ENCODE measurements at regions not wholly inside any gene's neighbourhood (a gene's known extent, or its start where the extent isn't known, plus 50 kb on each side); places are given as distances from the start of the nearest gene placed in this dataset.

DNA sequence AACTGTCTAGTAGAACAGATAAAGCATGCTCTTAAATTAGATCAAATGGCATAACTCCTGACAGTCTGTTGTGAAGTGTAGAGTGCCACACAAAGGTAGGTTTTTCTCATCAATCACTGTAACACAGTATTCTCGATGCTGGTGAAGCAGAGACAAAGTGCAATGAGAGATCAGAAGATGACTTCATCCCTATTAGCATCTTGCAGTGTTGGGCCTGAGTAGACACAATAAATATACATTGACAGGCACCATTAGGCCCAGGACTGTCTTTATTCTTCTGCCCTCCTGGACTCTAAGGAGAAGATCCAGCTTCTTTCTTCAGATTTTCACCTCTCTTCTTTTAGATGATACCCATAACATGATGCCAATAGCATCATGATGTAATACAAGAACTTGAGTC, 478.0 kb upstream of the TENM4 start:
- no peaks in the 10 kb centered on the region for H3K4me1 ChIP-seq
- no peak for DNase-seq
- H3K27ac ChIP-seq: no peak overlapping the region
- H3K9me3 ChIP-seq: no peaks in the 10 kb centered on the region
- H3K36me3 ChIP-seq: no peaks in the 10 kb centered on the region
- TF ChIP-seq, protein P1, sequence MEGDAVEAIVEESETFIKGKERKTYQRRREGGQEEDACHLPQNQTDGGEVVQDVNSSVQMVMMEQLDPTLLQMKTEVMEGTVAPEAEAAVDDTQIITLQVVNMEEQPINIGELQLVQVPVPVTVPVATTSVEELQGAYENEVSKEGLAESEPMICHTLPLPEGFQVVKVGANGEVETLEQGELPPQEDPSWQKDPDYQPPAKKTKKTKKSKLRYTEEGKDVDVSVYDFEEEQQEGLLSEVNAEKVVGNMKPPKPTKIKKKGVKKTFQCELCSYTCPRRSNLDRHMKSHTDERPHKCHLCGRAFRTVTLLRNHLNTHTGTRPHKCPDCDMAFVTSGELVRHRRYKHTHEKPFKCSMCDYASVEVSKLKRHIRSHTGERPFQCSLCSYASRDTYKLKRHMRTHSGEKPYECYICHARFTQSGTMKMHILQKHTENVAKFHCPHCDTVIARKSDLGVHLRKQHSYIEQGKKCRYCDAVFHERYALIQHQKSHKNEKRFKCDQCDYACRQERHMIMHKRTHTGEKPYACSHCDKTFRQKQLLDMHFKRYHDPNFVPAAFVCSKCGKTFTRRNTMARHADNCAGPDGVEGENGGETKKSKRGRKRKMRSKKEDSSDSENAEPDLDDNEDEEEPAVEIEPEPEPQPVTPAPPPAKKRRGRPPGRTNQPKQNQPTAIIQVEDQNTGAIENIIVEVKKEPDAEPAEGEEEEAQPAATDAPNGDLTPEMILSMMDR (IDR thresholded peaks at IDR 0.05): no peak
- no peak for TF ChIP-seq POLR2A (IDR thresholded peaks at IDR 0.05)
- no peak overlapping the region for H3K4me3 ChIP-seq
- H3K27me3 ChIP-seq: no peaks in the 10 kb centered on the region

DNA sequence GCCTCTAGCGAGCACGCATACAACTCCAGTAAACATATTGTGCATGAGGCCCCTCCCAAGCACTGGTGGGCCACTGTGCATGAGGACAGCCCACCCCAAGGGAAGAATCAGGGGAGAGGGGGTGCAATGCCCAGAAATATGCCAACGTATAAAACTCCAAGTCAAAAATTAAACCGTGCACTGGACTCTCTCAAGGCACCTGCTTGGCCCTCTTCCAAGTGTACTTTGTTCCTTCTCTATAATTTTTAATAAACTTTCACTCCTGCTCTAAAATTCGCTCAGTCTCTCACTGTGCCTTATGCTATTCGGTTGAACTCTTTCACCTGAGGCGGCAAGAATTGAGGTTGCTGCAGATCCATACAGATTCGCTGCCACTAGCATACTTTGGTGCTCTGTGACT, 465.3 kb upstream of the TENM4 start:
- Histone ChIP-seq H3K36me3 (no peaks in the 10 kb centered on the region), H3K4me1 (peaks cover 0 to 4% (median 0%) of the 10 kb centered on the region in 4 donors), H3K9me3 (peaks cover 0 to 5% (median 0%) of the 10 kb centered on the region in 4 donors), H3K27ac (no peak overlapping the region), H3K4me3 (no peak overlapping the region), H3K27me3 (no peaks in the 10 kb centered on the region)
- no peak for DNase-seq
- TF ChIP-seq POLR2A (IDR thresholded peaks at IDR 0.05): no peak
- TF ChIP-seq, protein P1 (IDR thresholded peaks at IDR 0.05): no peak

DNA sequence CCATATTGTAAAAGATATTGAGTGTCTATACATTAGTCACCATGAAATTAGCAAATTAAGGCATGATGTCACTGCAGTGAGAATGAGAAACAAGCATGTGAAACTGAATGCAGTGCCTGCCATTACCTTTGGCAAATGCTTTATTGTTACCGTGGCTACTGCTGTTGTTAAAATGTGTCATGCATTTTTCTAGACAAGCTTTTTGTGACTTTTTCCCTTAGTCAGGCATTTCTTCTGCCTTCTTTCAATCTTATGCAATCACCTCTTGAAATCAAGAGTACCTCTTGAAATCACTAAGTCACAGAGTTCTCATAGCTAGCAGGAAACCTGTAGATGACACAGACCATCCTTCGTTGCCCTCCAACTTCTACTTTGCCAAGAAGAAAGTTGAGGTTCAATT, 461.7 kb upstream of the TENM4 start:
- Histone ChIP-seq H3K27ac (no peak overlapping the region), H3K4me1 (peaks cover 0 to 4% (median 0%) of the 10 kb centered on the region in 4 donors)
- no peak for DNase-seq

DNA sequence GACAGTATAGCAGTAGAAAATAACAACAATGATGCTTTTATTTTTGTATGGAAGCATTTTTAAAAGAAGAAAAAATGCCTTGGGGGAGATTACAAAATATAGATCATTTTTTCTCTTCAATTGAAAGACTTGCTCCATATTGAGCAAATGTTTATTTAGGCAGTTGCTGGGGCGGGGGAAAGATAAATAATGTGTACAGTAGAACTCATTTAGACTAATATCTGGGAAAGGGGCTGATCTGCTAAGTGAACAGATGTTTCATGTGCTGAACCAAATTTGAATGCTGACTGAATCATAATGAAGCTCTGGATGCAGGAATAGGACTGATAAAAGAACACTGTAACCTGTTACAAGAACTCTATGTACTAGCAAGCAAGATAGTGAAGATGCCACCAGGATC, 457.1 kb upstream of the TENM4 start:
- Histone ChIP-seq H3K9me3 (no peaks in the 10 kb centered on the region), H3K27ac (no peak overlapping the region), H3K4me3 (no peak overlapping the region), H3K36me3 (no peaks in the 10 kb centered on the region), H3K4me1 (no peaks in the 10 kb centered on the region), H3K27me3 (no peaks in the 10 kb centered on the region)
- TF ChIP-seq, protein P1 (IDR thresholded peaks at IDR 0.05): no peak
- no peak for DNase-seq

More for the DNA sequence above, 461.7 kb upstream of the TENM4 start:
- Histone ChIP-seq H3K36me3 (no peaks in the 10 kb centered on the region), H3K27me3 (no peaks in the 10 kb centered on the region), H3K9me3 (no peaks in the 10 kb centered on the region), H3K4me3 (no peak overlapping the region)
- TF ChIP-seq, protein P1 (IDR thresholded peaks at IDR 0.05): no peak
- no peak for TF ChIP-seq POLR2A (IDR thresholded peaks at IDR 0.05)

DNA sequence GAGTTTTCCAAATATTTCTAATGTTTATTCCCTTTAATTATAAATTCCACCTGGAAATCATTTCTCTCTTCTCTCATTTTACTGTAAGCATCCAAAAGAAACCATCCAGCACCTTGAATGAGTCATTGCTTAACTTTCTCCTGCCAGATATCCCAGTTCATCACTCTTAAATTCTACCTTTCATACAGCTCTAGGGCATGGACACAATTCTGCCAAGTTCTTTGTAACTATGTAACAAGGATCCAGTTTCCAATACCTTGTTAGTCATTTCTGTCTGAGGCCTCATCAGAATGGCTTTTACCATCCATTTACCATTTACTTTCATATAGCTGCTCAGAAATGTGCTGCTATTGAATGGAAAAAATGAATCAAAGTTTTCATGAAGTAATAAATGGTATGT, 455.4 kb upstream of the TENM4 start:
- H3K27ac ChIP-seq: no peak overlapping the region
- no peaks in the 10 kb centered on the region for H3K9me3 ChIP-seq
- H3K4me1 ChIP-seq: no peaks in the 10 kb centered on the region
- no peaks in the 10 kb centered on the region for H3K27me3 ChIP-seq
- H3K36me3 ChIP-seq: no peaks in the 10 kb centered on the region
- no peak overlapping the region for H3K4me3 ChIP-seq
- TF ChIP-seq, protein P1 (IDR thresholded peaks at IDR 0.05): no peak
- TF ChIP-seq POLR2A (IDR thresholded peaks at IDR 0.05): no peak
- no peak for DNase-seq

DNA sequence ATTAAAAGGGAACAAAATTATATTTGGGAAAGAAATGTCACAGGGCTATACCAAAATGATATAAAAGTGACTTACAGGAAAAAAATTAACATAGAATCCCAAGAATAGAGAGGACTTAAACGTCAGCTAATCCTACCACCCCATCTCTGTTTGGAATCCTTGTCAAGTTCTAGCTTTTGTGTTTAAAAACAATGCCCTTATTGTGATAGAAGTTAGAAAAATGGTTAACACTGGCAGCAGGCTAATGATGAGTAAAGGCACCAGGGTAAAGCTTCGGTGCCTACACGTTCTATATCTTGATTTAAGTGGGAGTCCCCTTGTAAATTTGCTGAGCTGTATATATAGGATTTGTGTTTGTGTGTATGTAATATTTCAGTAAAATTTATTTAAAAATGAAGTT, 453.3 kb upstream of the TENM4 start:
- TF ChIP-seq, protein P1 (IDR thresholded peaks at IDR 0.05): no peak
- no peak for TF ChIP-seq POLR2A (IDR thresholded peaks at IDR 0.05)
- Histone ChIP-seq H3K4me1 (no peaks in the 10 kb centered on the region), H3K36me3 (no peaks in the 10 kb centered on the region), H3K27ac (no peak overlapping the region), H3K27me3 (no peaks in the 10 kb centered on the region), H3K9me3 (no peaks in the 10 kb centered on the region), H3K4me3 (no peak overlapping the region)
- DNase-seq: no peak

All from Peyer's patch (tissue), 4 donors.